ENCODE measurements at regions not wholly inside any gene's neighbourhood (a gene's known extent, or its start where the extent isn't known, plus 50 kb on each side); places are given as distances from the start of the nearest gene placed in this dataset.

DNA sequence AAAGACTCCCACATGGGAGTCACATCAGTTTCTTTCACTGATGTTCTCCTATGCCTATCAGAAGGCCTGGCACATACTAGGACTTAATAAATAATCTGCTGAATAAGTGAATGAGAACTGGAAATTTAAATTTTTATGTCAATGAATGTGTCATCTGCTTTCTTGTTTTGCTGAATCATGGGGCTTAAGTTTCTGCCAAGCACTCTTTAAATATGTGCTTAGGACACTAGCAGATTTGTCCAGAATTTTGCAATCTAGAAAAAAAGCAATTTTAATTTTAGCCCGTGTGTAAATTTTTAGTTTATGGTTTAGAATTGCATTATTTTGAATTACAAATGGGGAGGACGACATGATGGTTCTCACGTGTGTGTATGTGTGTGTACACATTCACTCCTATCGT lies 803.1 kb downstream of the USP25 start:
- TF ChIP-seq, protein P1, sequence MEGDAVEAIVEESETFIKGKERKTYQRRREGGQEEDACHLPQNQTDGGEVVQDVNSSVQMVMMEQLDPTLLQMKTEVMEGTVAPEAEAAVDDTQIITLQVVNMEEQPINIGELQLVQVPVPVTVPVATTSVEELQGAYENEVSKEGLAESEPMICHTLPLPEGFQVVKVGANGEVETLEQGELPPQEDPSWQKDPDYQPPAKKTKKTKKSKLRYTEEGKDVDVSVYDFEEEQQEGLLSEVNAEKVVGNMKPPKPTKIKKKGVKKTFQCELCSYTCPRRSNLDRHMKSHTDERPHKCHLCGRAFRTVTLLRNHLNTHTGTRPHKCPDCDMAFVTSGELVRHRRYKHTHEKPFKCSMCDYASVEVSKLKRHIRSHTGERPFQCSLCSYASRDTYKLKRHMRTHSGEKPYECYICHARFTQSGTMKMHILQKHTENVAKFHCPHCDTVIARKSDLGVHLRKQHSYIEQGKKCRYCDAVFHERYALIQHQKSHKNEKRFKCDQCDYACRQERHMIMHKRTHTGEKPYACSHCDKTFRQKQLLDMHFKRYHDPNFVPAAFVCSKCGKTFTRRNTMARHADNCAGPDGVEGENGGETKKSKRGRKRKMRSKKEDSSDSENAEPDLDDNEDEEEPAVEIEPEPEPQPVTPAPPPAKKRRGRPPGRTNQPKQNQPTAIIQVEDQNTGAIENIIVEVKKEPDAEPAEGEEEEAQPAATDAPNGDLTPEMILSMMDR (IDR thresholded peaks at IDR 0.05): no peak
- no peak for TF ChIP-seq POLR2A (IDR thresholded peaks at IDR 0.05)
